ENCODE measurements at regions not wholly inside any gene's neighbourhood (a gene's known extent, or its start where the extent isn't known, plus 50 kb on each side); places are given as distances from the start of the nearest gene placed in this dataset.

DNA sequence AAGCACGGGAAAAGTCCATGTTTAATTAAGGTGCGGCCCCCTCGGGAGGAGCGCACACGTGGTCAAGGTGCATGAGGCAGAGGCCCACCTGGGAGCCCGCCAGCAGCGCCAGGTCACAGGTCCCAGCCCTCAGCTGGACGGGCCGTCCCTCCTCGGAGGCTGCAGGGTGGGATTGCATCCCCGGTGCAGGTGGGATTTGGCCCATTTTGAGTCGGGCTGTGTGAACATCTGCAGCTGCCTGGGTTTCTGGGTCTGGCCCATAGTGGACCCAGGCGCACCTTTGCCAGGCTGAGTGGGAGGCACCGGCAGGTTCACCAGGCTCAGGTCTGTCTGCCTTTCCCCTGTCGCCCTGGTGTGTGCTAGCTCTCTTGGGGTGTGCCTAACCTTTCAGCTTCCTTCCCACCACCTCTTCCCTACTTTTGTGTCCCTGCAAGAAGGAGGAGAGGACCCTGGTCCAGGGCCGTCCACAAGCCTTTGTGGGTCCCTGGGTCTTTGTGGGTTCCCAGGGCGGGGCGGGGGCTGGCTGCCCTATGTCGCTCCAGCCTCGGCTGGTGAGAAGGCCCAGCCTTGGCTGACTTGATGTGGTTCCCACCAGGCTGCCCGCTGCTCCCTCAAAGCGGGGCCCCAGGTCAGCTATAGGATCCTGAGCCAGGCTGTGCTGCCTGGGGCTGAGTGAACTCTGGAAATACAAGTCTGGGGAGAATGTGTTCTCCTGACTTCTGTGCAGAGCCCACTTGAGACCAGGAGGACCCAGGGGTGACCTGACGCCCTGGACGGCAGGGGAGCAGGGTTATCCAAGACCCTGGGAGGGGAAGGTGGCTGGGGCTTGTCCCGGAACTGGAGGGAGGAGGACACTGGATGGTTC lies 186.7 kb upstream of the SHH start:
- no peak for DNase-seq

DNA sequence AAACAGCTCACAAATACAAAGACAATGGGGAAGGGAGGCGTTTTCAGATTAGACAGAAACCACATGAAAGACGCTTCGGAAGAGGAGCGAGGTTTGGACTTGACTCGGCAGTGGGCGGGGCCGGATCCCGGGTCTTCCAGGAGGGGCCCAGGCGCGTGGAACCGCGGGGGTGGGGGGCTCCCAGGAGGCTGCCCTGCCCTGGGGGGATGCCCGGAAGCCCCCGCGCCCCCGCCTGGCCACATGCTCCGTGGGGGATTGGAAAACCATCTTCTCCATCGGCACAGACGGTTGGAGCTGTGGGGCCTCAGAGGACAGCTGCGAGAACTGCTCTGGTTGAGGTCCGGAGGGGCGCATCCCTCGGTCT lies 186.0 kb upstream of the SHH start:
- no peak for DNase-seq

DNA sequence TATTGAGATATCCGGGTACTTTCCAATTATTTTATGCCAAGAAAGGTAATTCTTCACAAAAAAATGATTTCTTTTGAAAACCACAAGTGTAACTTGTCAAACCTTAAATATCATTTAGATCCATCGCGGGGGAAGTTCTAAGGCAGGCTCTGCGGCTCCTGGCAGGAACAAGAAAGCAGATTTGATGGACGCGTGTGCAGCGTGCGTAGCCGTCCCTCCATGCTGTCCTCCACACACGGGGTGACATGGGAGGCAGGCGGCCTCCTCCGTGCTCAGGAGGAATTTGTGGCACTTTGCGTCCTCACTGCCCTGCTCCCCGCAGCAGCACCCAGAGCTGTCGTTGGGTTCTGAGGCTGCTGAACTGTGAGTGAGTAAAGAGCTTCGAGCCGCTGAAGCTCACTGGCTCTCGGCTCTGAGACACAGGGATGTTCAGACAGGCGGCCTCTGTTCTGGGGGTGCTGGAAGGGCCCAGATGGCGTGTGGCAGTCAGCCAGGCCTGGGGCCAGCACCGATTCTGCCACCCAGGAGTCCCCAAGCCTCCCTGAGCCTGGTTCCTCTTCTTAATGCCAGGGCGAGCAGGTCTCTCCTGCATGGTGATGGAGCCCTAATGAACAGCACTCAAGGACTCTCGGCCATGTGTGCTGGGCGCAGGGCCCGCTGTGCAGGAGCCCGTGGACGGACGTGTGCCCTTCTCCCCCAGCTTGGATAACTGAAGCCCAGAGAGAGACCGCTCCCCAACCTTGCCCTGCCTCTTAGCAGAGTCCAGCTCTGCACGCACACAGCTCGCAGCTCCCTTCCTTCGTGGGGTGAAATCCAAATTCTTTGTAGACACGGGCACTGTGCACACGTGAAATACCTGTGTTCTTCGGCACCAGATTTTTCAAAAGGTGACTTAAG lies 185.4 kb upstream of the SHH start:
- DNase-seq: no peak

DNA sequence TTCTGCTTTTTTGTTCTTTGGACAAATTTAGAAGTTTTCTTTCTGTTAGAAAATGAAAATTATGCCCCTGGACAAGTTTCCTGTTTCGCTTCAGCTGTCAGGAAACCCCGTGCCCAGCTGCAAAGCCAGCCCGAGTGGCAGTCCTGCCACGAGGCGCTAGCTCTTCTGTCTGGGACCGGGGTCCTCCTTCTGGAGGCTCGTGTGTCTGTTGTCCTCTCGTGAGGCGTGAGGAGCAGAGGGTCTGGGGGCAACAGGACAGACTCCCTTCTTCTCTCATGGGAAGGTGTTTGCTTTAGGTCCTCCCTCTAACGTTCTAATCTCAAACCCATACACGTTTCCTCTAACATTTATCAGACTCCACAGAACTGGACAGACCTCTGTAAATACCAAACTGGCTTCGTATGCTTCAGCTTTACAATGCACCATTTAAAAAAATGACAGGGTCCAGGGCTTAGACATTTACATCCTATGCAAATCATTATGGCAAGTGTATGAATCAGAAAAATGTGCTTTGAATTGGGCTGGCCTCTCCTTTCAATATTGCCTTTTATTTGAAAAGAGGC lies 184.5 kb upstream of the SHH start:
- DNase-seq: no peak

DNA sequence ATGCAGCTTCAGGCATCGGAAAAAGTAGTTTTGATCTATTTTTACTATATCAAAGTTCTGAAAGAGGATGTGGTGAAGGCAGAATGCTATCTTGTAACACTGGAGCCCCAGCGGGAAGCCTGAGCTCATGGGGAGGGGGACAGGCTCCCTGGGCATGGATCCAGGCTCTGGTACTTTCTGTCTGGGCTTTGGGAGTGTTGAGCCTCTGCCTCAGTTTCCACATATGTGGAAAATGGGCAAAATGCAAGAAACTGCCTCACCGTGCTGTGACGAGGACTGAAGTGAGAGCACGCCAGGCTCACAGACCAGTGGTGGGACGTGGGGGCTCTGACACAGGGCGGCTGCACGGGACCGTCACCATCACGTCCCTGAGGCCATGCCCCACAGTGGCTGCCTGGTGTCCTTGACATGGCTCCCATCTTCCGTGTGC lies 182.9 kb upstream of the SHH start:
- DNase-seq: no peak

DNA sequence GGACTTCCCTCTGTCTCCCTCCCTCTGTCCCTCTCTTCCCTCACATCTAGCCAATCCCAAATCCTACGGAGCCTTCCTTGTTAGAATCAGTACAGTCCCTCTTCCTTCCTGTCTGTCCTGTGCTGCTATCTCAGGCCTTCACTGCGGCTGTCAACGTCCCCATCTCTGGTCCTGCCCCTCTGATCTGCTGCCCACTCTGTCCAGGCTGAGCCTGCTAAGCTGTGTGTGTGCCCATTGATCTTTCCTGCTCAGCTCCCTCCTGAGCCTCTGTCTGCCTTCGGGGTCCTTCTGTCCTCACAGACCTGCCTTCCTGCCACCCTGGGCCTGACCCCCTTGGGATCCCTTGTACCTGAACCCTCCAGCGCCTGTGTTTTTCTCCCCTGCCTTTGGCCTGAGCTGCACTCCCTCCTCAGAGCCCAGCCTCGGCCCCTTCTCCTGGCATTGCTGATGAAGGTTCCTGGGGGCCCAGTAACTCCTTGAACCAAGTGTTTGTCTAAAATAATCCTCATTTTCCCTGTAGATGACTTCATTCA lies 182.1 kb upstream of the SHH start:
- DNase-seq: no peak

DNA sequence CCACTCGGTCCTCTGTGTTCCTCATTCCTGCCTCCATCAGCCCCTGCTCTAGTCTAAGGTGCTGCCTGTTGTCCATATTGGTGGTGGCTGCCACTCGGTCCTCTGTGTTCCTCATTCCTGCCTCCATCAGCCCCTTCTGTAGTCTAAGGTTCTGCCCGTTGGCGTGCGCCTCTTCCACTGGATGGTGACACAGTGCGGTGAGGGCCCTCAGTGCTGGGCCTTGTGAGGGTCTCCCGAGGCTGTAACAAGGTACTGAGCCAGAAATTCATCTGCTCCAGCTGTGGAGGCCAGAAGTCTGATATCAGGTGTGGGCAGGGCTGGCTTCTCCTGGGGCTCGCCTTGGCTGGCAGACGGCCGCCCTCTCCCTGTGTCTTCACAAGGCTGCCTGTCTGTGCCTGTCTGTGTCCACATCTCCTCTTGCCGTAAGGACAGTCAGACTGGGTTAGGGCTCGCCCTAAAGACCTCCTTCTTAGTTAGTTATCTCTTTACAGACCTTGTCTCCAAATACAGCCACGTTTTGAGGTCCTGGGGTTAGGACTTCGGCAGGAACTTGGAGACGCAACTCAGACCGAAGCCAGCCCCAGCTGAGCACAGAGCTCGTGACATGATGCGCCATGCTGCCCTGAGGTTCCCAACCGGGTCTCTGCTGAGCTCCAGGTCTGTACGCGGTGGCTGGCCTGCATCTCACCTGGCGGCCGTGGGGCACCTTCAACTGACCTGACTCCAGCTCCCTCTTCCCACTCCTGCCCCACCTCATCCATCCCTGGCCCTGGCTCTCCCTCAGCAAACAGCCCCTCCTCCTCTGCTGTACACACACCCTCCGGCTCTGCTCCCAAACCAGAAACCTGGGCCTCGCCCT lies 181.4 kb upstream of the SHH start:
- DNase-seq: no peak

DNA sequence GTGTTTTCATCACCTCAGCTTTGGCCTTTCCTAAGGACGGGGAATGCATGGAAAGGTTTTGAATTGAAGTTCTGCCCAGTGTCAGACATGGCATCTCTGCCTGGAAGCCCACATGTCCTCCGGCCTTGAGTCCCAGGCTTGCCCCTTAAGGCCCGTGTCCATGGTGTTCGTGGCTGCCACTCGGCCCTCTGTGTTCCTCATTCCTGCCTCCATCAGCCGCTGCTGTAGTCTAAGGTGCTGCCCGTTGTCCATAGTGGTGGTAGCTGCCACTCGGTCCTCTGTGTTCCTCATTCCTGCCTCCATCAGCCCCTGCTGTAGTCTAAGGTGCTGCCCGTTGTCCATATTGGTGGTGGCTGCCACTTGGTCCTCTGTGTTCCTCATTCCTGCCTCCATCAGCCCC lies 180.7 kb upstream of the SHH start:
- DNase-seq: no peak

DNA sequence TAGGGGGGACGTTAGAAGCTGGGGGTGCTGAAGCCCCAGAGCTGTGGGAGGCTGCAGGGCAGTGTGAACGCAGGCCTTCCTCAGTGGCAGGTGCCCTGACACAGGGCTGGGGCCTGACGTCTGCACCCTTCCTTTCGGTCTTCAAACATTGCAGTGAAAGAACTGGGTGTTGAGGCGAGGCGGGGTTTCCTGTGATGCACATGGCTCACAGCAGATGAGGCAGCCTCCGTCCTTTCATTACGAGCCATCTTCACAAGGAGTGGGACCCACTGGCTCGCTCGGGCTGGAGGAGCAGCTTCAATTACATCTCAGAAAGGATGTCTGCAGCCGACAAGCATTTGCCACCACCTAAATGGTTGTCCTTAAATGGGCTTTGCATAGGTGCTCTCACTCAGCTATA lies 180.3 kb upstream of the SHH start:
- DNase-seq: no peak

DNA sequence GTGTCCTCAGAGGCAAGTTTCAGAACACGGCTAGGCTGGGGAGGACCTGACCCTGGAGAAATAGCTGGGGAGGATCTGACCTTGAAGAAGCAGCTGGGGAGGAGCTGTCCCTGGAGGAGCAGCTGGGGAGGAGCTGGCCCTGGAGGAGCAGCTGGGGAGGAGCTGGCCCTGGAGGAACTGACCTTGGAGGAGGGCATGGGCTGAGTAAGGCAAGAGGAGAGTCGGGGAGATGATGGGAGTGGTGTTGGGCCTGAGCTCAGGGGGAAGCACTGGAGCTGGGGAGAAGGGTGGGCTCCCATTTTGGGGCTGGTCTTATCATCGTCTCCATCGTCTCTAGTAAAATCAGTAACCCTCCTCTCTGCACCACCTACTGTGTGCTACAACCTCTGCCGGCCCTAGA lies 179.8 kb upstream of the SHH start:
- DNase-seq: no peak

DNA sequence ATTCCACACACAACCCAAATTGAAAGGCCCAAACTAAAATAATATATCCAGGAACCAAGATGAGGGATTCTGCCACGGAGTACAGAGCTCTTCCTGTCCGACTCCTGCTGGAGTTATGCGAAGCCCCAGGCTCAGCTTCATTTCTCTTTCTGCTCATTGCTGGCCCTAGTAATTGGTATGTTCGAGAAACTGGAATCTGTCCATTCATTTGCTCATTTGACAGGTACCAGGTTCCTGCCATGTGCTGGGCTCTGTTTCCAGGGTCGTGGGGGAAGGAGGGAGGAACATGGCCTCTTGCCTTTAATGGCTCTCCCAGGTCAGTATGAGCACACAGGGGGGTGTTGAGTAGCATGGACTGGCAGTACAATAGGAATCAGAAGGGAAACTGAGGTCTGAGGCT lies 179.2 kb upstream of the SHH start:
- DNase-seq: no peak

DNA sequence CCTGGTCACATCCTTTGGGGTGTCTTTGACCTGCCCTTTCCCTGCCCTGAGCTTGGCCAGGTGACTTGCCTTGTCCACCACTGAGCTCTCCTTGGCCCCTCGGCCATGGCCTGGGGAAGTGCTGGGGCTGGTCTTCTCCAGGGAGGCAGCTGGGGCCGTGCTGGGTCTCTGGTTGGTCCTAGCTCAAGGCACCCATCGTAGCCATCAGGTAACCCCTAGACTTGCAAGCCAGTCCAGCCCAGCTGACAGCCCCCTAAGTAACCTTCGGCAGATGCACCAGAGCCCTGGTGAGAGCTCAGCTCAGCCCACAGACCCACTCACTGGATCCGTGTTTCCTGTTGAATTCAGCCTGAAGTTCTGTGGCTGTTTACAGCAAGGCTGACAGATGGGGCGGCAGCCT lies 176.2 kb upstream of the SHH start:
- no peak for DNase-seq

DNA sequence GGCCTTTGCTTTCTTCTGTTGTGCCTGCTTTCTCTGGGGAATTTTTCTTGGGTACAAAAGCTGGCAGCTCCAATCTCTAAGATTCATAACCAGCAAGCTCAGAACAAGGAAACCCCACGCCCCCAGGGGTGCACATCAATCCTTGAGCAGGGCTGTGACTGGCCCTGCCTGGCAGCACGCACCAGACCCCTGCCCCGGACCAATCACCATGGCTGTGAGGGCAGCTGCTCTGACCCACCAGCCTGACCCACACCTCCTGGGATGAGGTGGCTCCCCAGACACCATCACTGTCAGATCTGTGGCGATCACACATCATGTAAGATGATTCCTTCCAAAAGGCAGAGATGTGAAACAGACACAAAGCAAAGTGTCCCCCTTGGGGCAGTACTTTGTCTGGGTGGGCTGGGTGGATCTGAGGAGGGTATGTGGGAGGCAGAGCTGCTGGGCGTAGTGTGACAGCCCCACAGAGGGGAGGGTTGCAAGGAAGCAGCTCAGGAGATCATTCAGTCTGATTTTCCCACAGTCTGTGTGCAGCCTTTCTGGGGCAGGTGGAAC lies 175.5 kb upstream of the SHH start:
- no peak for DNase-seq

DNA sequence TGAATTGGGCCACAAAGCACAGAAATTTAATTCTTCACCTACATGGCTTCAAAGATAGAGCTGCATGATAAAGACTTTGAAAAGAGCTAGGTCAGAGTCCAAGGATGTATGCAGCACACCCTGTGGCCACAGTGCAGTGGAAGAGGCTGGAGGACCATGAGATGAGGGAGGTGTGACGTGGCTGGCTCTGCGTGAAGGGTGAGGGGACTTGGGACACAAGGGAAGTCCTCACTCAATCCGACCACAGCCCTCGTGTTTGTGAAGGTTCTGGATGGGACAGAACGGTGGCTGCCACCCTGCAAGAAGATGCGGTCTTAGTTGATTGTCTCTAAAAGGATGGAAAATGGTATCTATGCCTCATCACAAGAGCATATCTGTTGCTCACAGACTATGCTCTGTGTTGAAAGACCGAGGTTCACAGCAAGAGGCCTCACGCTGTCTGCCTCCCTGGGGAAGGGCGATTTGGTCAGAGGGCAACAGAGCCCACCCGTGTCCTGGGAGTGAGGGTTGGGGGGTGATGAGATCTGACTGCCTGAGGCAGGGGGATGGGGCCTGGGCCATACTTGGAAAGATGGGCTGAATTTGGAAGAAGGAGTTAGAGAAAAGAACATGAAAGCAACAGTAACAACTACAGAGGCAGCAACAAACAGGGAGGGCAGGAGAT lies 174.4 kb upstream of the SHH start:
- DNase-seq: no peak

DNA sequence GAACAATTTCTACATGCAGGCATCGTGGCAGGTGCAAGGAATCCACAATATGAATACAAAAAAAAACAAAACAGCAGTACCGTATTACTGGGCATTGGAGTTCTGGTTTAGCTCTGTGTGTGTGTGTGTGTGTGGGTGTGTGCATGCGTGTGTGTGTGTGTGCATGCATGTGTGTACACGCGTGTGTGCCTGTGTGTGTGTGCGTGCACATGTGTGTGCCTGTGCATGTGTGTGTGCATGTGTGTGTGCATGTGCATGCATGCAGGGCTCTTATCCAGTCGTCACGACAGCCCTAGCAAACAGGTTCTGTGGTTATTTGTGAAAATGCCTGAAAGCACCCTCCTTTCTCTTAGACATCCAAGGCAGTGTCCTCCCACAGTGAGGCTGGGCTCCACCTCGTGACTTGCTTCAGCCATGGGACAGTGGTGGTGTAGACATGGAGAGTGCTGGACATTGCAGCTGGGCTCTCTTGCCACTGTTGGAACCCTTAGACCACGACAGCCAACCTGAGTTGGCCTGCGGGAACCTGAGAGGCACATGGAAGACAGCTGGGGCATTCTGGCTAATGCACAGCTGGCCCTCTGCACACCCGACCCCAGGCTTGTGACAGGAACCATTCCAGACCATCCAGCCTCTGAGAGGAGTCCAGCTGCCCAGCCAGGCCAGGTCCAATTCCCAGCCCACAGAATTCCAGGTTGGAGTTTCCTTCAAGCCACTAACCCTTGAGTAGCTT lies 173.4 kb upstream of the SHH start:
- DNase-seq: no peak

DNA sequence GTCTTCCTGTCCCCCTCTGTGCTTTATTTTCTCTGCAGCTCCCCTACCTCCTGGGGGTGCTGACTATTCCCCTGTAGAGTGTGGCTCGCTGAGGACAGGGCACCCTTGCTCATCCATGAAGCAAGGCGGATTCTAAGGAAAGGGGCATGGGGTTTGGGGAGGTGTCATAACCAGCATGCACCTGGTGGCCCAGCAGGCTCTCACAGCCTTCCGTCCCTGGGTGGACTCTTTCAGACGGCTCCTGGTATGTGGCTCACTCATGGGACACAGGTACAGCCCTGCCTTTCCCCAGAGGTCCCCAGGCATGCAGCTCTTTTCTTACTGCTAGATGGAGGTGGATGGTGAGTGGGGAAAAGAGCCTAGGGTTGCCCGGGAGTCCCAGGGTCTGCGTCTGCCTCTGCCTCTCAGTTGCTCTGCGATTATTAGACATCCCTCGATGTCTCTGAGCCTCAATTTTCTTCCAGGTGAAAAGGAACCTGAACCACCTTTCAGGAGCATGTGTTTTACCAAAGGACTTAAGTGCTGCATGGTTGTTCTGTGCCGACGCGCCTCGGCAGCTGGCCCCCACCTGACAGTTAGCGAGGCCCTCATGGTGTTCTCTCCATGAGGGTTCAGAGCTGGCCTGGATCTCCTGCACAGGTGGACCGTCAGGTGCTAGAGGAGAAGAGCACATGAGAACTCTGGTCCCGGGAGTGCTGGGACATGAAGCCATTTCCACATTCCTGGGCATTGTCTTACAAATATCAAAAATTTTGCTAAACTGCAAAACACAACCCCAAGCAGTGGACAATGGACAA lies 172.5 kb upstream of the SHH start:
- DNase-seq: no peak

DNA sequence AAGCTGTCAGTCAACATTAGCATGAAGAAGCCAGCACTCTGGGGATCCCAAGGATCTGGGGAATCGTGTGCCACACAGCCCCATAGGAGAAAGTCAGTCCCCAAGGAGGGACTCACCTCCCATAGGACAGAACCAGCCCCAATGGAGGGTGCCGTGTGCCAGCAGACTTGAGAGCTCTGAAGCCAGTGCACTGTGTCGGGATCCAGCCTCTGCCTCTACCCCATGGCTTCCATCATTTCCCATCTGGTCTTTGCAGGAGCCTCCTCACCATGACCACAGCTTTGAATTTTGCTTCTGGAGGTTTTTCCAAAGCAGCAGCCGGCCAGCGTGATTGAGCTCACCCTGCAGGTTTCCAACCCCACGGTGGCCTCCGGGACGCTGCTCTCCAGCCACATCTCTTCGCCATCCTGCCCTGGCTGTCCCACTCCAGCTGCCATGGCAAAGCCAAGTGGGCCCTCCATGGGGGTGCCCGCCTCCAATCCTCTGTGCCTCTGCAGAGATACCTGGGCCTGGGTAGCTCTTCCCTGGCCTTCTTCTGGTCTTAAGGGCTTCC lies 171.8 kb upstream of the SHH start:
- no peak for DNase-seq

DNA sequence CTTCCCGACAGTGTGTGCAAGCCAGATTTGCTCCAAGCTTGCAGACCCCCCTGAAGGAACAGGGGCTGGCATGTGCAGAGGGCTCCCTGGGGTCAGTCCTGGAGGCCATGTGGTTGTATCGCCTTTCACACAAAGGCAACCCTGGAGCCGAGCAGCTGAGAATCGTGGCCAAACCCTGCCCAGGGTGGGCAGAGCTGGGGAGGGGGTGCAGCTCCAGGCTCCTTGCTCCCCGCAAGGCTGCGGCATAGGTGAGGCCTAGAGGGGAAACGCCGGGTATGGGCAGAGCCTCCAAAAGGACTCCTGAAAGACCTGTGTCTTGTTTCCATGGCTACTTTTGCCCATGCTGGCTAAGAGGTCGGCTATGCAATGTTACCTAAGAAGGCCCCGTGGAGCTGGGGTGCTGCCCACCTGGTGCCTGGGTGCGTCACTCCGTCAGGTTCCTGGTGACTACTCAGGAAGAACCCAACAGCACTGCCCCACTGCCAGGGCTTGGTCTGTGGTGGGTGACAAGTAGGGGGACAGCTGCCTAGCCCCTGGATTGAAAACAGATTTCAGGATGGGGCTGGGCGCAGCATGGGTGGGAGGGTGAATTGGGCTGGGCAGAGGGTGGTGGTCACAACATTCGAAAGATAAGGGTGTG lies 171.0 kb upstream of the SHH start:
- no peak for DNase-seq

DNA sequence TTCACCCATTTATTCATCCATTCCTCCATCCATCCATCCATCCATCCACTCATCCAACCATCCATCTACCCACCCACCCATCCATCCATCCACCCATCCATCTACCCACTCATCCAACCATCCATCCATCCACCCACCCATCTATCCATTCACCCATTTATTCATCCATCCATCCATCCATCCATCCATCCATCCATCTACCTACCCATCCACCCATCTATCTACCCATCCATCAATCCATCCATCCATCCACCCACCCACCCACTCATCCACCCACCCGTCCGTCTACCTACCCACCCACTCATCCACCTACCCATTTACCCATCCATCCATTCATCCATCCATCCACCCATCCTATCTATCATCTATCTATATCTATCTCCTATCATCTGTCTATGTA lies 169.4 kb upstream of the SHH start:
- DNase-seq: no peak

All from NCI-H446 (cell line).